HG03097 (cell line): ENCODE measurements at regions not wholly inside any gene's neighbourhood (a gene's known extent, or its start where the extent isn't known, plus 50 kb on each side); places are given as distances from the start of the nearest gene placed in this dataset.
"Not testable (repeated sequence)": the region's sequence is repeated elsewhere in the genome, so short reads cannot be mapped to it uniquely, and the experiment has no call there.

Experiments used
- ATAC-seq: cut with Tn5 transposase; IDR thresholded peaks from one replicate; pipeline ENCODE4 v1.9.1; 2021; ENCODE audit not compliant: unreplicated experiment, low FRiP score

- ATAC-seq = no peak
Measured at GRCh38 chr7:81245353-81245752, 326.5 kb upstream of the SEMA3C start.

GRCh38 chr7:81244224-81244623 is 325.4 kb upstream of the SEMA3C start:
- ATAC-seq = no peak

DNA sequence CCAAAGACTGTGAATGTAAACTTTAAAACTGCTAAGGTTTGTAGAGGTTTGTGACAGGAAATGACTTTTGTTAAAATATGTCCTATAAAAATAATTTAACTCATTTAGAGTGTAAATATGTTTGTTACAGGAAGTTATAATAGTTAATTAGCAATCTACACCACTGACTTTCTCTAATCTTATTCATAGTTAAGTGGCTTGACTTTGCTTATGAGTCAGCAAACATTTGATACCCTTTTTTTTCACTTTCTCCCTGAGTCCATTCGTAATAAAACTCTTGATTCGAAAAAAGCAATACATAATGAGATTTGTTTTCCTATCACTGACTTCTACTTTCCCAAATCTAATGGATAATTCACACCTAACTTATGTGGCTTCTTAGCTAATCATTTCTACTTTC is 317.7 kb upstream of the SEMA3C start:
- ATAC-seq = no peak

DNA sequence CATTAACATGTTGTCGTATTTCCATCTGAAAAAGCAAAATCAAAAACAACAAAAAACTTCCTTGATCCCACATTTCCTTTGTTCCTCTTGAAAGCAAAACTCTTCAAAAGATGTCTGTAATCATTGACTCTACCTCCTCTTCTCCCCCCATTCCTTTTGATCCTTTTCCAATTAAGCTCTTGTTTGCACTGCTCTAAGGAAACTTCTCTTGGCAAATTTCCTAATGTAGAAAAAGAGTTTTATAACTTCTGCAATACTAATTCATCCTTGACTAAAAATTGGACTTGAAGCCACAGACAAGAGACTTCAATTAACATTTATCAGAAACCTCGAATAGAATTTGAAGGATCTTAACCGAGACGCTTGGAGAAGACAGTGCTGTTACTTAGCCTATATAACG is 317.1 kb upstream of the SEMA3C start:
- ATAC-seq = no peak

DNA sequence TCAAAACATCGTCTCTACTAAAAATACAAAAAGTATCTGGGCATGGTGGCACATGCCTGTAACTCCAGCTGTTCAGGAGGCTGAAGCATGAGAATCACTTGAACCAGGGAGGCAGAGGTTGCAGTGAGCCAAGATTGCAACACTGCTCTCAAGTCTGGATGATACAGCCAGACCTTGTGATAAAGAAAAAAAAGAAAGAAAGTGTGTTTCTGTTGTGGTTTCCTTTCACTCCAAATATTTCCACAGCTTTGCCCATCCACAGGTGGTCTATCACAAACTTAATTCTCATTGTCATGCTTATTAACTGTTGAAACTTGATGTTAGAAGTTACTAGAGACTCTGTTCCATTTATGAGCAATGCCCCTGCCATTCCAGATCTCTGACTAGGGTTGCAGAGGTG is 316.0 kb upstream of the SEMA3C start:
- ATAC-seq = no peak

DNA sequence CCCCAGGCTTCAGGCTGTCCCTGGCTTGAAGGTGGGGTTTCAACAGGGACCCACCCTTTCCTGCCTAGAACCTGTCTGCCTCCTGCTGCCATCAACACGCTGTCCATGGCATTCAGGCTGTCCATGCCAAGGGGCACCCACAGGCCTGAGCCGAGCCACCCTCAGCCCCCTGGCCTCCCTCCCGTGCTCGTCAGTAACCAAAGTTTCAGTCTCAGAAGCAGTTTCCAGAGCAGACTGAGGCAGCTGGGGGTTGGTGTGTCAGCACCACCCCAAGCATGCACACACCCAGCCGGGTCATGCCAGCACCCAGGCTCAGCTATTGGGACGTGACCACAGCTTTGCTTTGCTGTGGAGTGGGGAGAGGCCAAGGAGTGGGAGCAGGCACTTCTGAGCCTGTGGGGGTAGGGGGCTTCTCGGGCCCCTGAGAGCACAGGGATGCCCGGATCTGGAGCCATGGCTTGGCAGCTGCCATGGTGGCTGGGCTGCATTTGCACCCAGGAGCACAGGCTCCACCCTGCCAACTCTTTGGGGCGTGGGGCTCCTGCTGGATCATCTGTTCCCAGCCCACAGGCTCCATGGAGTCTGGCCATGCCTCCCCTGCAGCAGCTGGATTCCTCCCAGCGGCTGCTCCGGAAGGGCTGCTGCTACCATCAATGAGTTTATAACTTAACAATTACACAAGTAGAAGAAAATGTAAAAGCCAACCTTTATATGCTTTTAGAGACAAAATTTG is 314.5 kb upstream of the SEMA3C start:
- no peak for ATAC-seq

GRCh38 chr7:81232084-81232799 is 313.4 kb upstream of the SEMA3C start:
- ATAC-seq = no peak

DNA sequence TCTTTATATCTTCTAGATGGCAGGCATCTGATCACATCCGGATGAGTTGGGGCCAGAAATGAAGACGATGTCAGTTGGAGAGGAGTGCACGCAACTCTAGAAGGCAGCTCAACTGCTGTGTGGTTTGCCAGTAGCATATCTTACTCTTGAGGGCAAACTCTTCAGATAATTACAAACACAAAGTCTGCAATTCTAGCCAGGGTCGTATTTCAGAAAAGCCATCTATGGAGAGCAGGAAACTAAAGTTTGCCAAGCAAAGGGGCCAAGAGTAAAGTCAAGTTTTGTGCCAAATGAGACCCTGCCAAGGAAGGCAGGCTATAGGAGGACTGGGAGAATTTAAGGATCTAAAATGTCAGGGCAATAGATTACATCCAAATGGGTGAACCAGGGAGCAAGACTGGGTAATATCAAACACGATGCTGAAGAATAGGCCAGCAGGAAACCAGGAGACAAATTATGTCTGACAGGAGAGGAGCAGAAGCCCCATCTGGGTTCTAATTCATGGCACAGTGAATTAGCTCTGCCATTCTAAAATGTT is 312.5 kb upstream of the SEMA3C start:
- no peak for ATAC-seq

- ATAC-seq = no peak
Measured at GRCh38 chr7:81226234-81226633, 307.4 kb upstream of the SEMA3C start.

GRCh38 chr7:81222692-81223091 is 303.8 kb upstream of the SEMA3C start:
- ATAC-seq = not testable (repeated sequence)

GRCh38 chr7:81221527-81222217 is 302.8 kb upstream of the SEMA3C start:
- no peak for ATAC-seq

DNA sequence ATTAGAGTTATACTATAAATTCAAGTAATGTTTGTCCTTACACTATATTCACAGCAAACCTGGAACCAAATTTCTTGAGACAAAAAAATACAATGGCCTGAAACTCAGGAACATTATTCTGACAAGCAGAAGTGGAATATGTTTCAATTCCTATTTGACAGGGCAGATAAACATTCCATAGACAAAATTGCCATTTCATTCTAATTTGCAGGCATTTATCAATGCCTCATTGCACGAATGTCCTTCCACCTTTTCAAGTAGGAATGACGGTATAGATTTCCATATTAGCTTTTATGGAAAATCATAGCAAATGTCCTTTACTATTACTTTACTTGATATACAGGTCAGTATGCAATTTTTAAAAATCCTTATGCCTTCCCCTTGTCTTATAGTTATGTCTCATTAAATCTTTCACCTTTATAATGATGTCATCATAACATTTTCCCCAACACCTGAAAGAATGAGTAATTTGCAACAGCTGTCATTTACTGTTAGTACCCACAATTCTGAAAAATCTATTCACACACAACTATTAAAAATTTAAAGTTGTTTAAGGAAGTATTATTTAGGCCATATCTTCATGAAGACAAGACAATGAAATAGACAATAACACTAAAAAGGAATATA is 299.7 kb upstream of the SEMA3C start:
- no peak for ATAC-seq

GRCh38 chr7:81213394-81213793 is 294.5 kb upstream of the SEMA3C start:
- no peak for ATAC-seq

DNA sequence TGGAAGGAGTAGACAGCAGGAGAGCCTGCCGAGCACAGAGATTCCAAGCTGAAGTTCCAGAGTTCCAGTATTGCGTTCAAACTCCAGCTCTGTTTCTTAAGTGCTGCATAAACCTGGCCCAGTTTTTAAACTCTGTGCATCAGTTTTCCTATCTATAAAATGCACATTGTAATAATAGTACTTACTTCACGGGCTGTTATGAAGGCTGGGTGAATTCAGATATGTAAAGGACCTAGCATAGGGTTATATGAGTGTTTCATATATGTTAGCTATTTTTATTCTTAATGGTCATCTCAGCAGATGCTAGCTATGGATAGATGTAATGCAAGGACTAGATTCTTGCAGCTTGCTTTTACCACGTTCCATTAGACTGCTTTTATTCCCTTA is 293.1 kb upstream of the SEMA3C start:
- ATAC-seq = no peak

- ATAC-seq = no peak
Measured at GRCh38 chr7:81211204-81211933, 292.5 kb upstream of the SEMA3C start.

GRCh38 chr7:81210137-81211064 is 291.6 kb upstream of the SEMA3C start:
- ATAC-seq = no peak

- no peak for ATAC-seq
Measured at GRCh38 chr7:81209059-81209458, 290.2 kb upstream of the SEMA3C start.

GRCh38 chr7:81207801-81208200 is 288.9 kb upstream of the SEMA3C start:
- no peak for ATAC-seq

GRCh38 chr7:81206667-81207360 is 288.0 kb upstream of the SEMA3C start:
- no peak for ATAC-seq
